KOPT-K1 (cell line): ENCODE measurements at regions not wholly inside any gene's neighbourhood (a gene's known extent, or its start where the extent isn't known, plus 50 kb on each side); places are given as distances from the start of the nearest gene placed in this dataset.
A peak's percentile ranks its signal among the peaks of the same experiment; 100 is the strongest.

Experiments used
- H3K27ac ChIP-seq: fragments of 200-600 bp; sonication (generic); 2 replicates; pipeline ENCODE4 v1.5.1; 2016; ENCODE audit warnings: antibody characterized with exemption, mild to moderate bottlenecking, low read depth, low read length; ENCODE audit not compliant: poor library complexity, severe bottlenecking
- H3K36me3 ChIP-seq: fragments of 200-600 bp; sonication (generic); 2 replicates; pipeline ENCODE4 v1.5.1; 2017; ENCODE audit warnings: antibody characterized with exemption, mild to moderate bottlenecking, low read length, moderate library complexity; ENCODE audit not compliant: insufficient read depth
- H3K9me3 ChIP-seq: fragments of 200-600 bp; sonication (generic); 2 replicates; pipeline ENCODE4 v1.5.1; 2017; ENCODE audit warnings: antibody characterized with exemption, low read length, mild to moderate bottlenecking; ENCODE audit not compliant: insufficient read depth, poor library complexity, severe bottlenecking

GRCh38 chr11:64475145-64475544, 80.6 kb upstream of the SLC22A11 start:
- no peaks in the 10 kb centered on the region for H3K9me3 ChIP-seq
- H3K36me3 ChIP-seq = no peaks in the 10 kb centered on the region
- no peak overlapping the region for H3K27ac ChIP-seq

- Histone ChIP-seq H3K36me3 (no peaks in the 10 kb centered on the region), H3K27ac (no peak overlapping the region)
Measured at GRCh38 chr11:64476881-64477280, 78.9 kb upstream of the SLC22A11 start.

GRCh38 chr11:64477675-64478074, 78.1 kb upstream of the SLC22A11 start:
- Histone ChIP-seq H3K9me3 (no peaks in the 10 kb centered on the region), H3K27ac (no peak overlapping the region), H3K36me3 (no peaks in the 10 kb centered on the region)

More at GRCh38 chr11:64476881-64477280, 78.9 kb upstream of the SLC22A11 start:
- no peaks in the 10 kb centered on the region for H3K9me3 ChIP-seq

GRCh38 chr11:64482588-64482987, 73.2 kb upstream of the SLC22A11 start:
- H3K27ac ChIP-seq = no peak overlapping the region
- H3K9me3 ChIP-seq = no peaks in the 10 kb centered on the region
- no peaks in the 10 kb centered on the region for H3K36me3 ChIP-seq

- Histone ChIP-seq H3K9me3 (no peaks in the 10 kb centered on the region), H3K27ac (no peak overlapping the region), H3K36me3 (no peaks in the 10 kb centered on the region)
Measured at GRCh38 chr11:64484191-64485022, 71.3 kb upstream of the SLC22A11 start.

GRCh38 chr11:64485074-64485473, 70.7 kb upstream of the SLC22A11 start:
- Histone ChIP-seq H3K9me3 (no peaks in the 10 kb centered on the region), H3K36me3 (no peaks in the 10 kb centered on the region), H3K27ac (no peak overlapping the region)

- Histone ChIP-seq H3K27ac (peak overlapping the region; percentile 72), H3K9me3 (no peaks in the 10 kb centered on the region)
Measured at GRCh38 chr11:64489831-64490441, 65.8 kb upstream of the SLC22A11 start.

GRCh38 chr11:64490562-64491216, 65.1 kb upstream of the SLC22A11 start:
- Histone ChIP-seq H3K9me3 (no peaks in the 10 kb centered on the region), H3K36me3 (peaks cover 2% of the 10 kb centered on the region; the same call in 1 of the 2 replicates), H3K27ac (peak overlapping the region; percentile 72)

More at GRCh38 chr11:64489831-64490441, 65.8 kb upstream of the SLC22A11 start:
- H3K36me3 ChIP-seq = no peaks in the 10 kb centered on the region; the same call in 1 of the 2 replicates

- Histone ChIP-seq H3K36me3 (peaks cover 6% of the 10 kb centered on the region; the same call in 1 of the 2 replicates), H3K9me3 (no peaks in the 10 kb centered on the region), H3K27ac (no peak overlapping the region)
Measured at GRCh38 chr11:64492561-64492960, 63.2 kb upstream of the SLC22A11 start.

GRCh38 chr11:64498136-64498535, 57.6 kb upstream of the SLC22A11 start:
- H3K9me3 ChIP-seq = no peaks in the 10 kb centered on the region
- H3K36me3 ChIP-seq = peaks cover 6% of the 10 kb centered on the region; the same call in 1 of the 2 replicates
- H3K27ac ChIP-seq = peak overlapping the region; percentile 99

- H3K27ac ChIP-seq = peak overlapping the region; percentile 99
- peaks cover 6% of the 10 kb centered on the region; the same call in 1 of the 2 replicates for H3K36me3 ChIP-seq
- H3K9me3 ChIP-seq = peaks cover 2% of the 10 kb centered on the region
Measured at GRCh38 chr11:64499261-64500004, 56.3 kb upstream of the SLC22A11 start.

- Histone ChIP-seq H3K36me3 (peaks cover 6% of the 10 kb centered on the region; the same call in 1 of the 2 replicates), H3K9me3 (peaks cover 9% of the 10 kb centered on the region), H3K27ac (peak overlapping the region; percentile 99)
Measured at GRCh38 chr11:64500176-64501013, 55.3 kb upstream of the SLC22A11 start.

- no peaks in the 10 kb centered on the region for H3K36me3 ChIP-seq
- peaks cover 9% of the 10 kb centered on the region for H3K9me3 ChIP-seq
- peak overlapping the region; percentile 99 for H3K27ac ChIP-seq
Measured at GRCh38 chr11:64501500-64502427, 54.0 kb upstream of the SLC22A11 start.
